ENCODE measurements at regions not wholly inside any gene's neighbourhood (a gene's known extent, or its start where the extent isn't known, plus 50 kb on each side); places are given as distances from the start of the nearest gene placed in this dataset.

GRCh38 chr4:59240011-59240410 is 1960.1 kb upstream of the ADGRL3 start:
- Histone ChIP-seq H3K4me2 (ENCODE audit: control insufficient read depth, insufficient read depth) (no peak overlapping the region), H4K20me1 (ENCODE audit: control insufficient read depth, insufficient read depth) (no peaks in the 10 kb centered on the region), H3K9me3 (replicated peaks; ENCODE audit: control insufficient read depth, insufficient read depth, low read length) (no peaks in the 10 kb centered on the region), H3K36me3 (ENCODE audit: control insufficient read depth in 2 of 2, insufficient read depth in 2 of 2, low read length in 1 of 2) (no peaks in the 10 kb centered on the region), H3K79me2 (ENCODE audit: control insufficient read depth, insufficient read depth, low read length) (no peaks in the 10 kb centered on the region), H3K27me3 (replicated peaks in 1 of 2; ENCODE audit: control insufficient read depth in 2 of 2, insufficient read depth in 2 of 2, low read length in 1 of 2) (no peaks in the 10 kb centered on the region), H3K9ac (ENCODE audit: control insufficient read depth, insufficient read depth, low read length) (no peak overlapping the region), H3K4me3 (no peak overlapping the region), H2AFZ (ENCODE audit: control insufficient read depth, low read depth, low read length) (no peak overlapping the region), H3K4me1 (ENCODE audit: control insufficient read depth, insufficient read depth, low read length) (no peaks in the 10 kb centered on the region), H3K27ac (ENCODE audit: control insufficient read depth, insufficient read depth) (no peak overlapping the region)
- 10% methylated on average over 7 of the region's 7 CpGs for WGBS (ENCODE audit: insufficient coverage, insufficient replicate concordance, low lambda C conversion rate, missing lambda C conversion rate)
- ChIA-PET POLR2A (no interaction called here), SMC1A (ENCODE audit: uncharacterized antibody, unreplicated experiment) (interaction anchor here (0.9 kb wide), 1 partner anchor 9 kb away, joined by 3 read pairs; no protein-coding TSS in a partner anchor), CTCF (interaction anchor here (1.1 kb wide), 1 partner anchor 10 kb away, joined by 4 read pairs; no protein-coding TSS in a partner anchor), RAD21 (ENCODE audit: unreplicated experiment) (no interaction called here)
- no peak for ATAC-seq
- TF ChIP-seq SMAD1 (IDR thresholded peaks at IDR 0.05; ENCODE audit: low read depth, partially characterized antibody) (no peak), EGR1 (IDR thresholded peaks at IDR 0.05; ENCODE audit: borderline replicate concordance in 1 of 2, low read depth in 2 of 2, low read length in 2 of 2) (no peak), MXI1 (IDR thresholded peaks at IDR 0.05; ENCODE audit: low read depth, low read length) (no peak), RBBP5 (conservative IDR thresholded peaks at IDR 0.05) (no peak)
- intact Hi-C loops (cut with micrococcal nuclease; ENCODE audit: unreplicated experiment) (no loop called here), in situ Hi-C loops (cut with MboI) (loop anchor here (10.0 kb wide), 1 partner anchor 955 kb away; no protein-coding TSS in a partner anchor)
- no peak for FAIRE-seq
- no TSS peak for BruUV-seq (replicated peaks)
- DNase-seq (ENCODE audit: low read depth, low spot score), result no peak

- no peaks in the 10 kb centered on the region for H3K36me3 ChIP-seq (ENCODE audit: control insufficient read depth in 2 of 2, insufficient read depth in 2 of 2, low read length in 1 of 2)
- ChIA-PET RAD21 (ENCODE audit: unreplicated experiment) (no interaction called here), SMC1A (ENCODE audit: uncharacterized antibody, unreplicated experiment) (interaction anchor here (0.6 to 0.7 kb wide), 2 partner anchors 14 to 22 kb away, joined by 3 to 4 read pairs; no protein-coding TSS in a partner anchor), POLR2A (no interaction called here), CTCF (no interaction called here)
- no peak overlapping the region for H3K9ac ChIP-seq (ENCODE audit: control insufficient read depth, insufficient read depth, low read length)
- FAIRE-seq, result no peak
- no peak overlapping the region for H2AFZ ChIP-seq (ENCODE audit: control insufficient read depth, low read depth, low read length)
- H3K27me3 ChIP-seq (replicated peaks in 1 of 2; ENCODE audit: control insufficient read depth in 2 of 2, insufficient read depth in 2 of 2, low read length in 1 of 2), result no peaks in the 10 kb centered on the region
- no peak for ATAC-seq
- H3K79me2 ChIP-seq (ENCODE audit: control insufficient read depth, insufficient read depth, low read length), result no peaks in the 10 kb centered on the region
- no TSS peak for BruUV-seq (replicated peaks)
- intact Hi-C loops (cut with micrococcal nuclease; ENCODE audit: unreplicated experiment) (no loop called here), in situ Hi-C loops (cut with MboI) (loop anchor here (10.0 kb wide), 1 partner anchor 952 kb away; no protein-coding TSS in a partner anchor)
- H3K4me3 ChIP-seq, result no peak overlapping the region
- H3K27ac ChIP-seq (ENCODE audit: control insufficient read depth, insufficient read depth), result no peak overlapping the region
- no peak for DNase-seq (ENCODE audit: low read depth, low spot score)
- TF ChIP-seq MYC (IDR thresholded peaks at IDR 0.05; ENCODE audit: insufficient read depth, insufficient read length, insufficient replicate concordance, low read length, severe bottlenecking) (no peak), MEF2B (IDR thresholded peaks at IDR 0.05; ENCODE audit: partially characterized antibody, poor library complexity, severe bottlenecking) (no peak), ZSCAN29 (IDR thresholded peaks at IDR 0.05) (no peak), BACH1 (IDR thresholded peaks at IDR 0.05; ENCODE audit: borderline replicate concordance) (no peak), CHD4 (IDR thresholded peaks at IDR 0.05) (no peak), YY1 (IDR thresholded peaks at IDR 0.05; ENCODE audit: low read depth, low read length) (no peak), REST (IDR thresholded peaks at IDR 0.05; ENCODE audit: low read depth, low read length) (no peak), SRF (IDR thresholded peaks at IDR 0.05; ENCODE audit: low read depth in 2 of 2, low read length in 2 of 2) (no peak), HDAC2 (IDR thresholded peaks at IDR 0.05) (no peak), BRCA1 (IDR thresholded peaks at IDR 0.05; ENCODE audit: low read depth, low read length) (no peak), NFYB (IDR thresholded peaks at IDR 0.05; ENCODE audit: insufficient read depth, low read depth, low read length) (no peak), FOS (IDR thresholded peaks at IDR 0.05; ENCODE audit: borderline replicate concordance, extremely low read depth, insufficient read length) (no peak), ATF7 (IDR thresholded peaks at IDR 0.05; ENCODE audit: low read depth) (no peak)
- H4K20me1 ChIP-seq (ENCODE audit: control insufficient read depth, insufficient read depth), result no peaks in the 10 kb centered on the region
- no peak overlapping the region for H3K4me2 ChIP-seq (ENCODE audit: control insufficient read depth, insufficient read depth)
- no peaks in the 10 kb centered on the region for H3K4me1 ChIP-seq (ENCODE audit: control insufficient read depth, insufficient read depth, low read length)
- H3K9me3 ChIP-seq (replicated peaks; ENCODE audit: control insufficient read depth, insufficient read depth, low read length), result no peaks in the 10 kb centered on the region
Measured at GRCh38 chr4:59243038-59243437, 1957.1 kb upstream of the ADGRL3 start.

Measured in GM12878 (cell line).